ENCODE measurements at regions not wholly inside any gene's neighbourhood (a gene's known extent, or its start where the extent isn't known, plus 50 kb on each side); places are given as distances from the start of the nearest gene placed in this dataset. TPM values are rescaled to one million over a fixed set of nuclear protein-coding genes. Genes with fewer than 3 reads are reported as not detected.

GRCh38 chr5:154535535-154535934 is 57.5 kb upstream of the HAND1 start:
- Histone ChIP-seq H3K36me3 (ENCODE audit: insufficient read depth) (no peaks in the 10 kb centered on the region), H3K4me1 (ENCODE audit: insufficient read depth) (no peaks in the 10 kb centered on the region), H3K4me3 (ENCODE audit: low read depth, low read length) (no peak overlapping the region), H3K27ac (ENCODE audit: low read depth) (no peak overlapping the region)
- WGBS: 81% methylated on average over 2 of the region's 2 CpGs
- DNase-seq (ENCODE audit: extremely low spot score): no peak

GRCh38 chr5:154534457-154535050 is 56.5 kb upstream of the HAND1 start:
- Histone ChIP-seq H3K36me3 (ENCODE audit: insufficient read depth) (no peaks in the 10 kb centered on the region), H3K4me1 (ENCODE audit: insufficient read depth) (no peaks in the 10 kb centered on the region), H3K4me3 (ENCODE audit: low read depth, low read length) (no peak overlapping the region), H3K27ac (ENCODE audit: low read depth) (no peak overlapping the region)
- 75% methylated on average over 12 of the region's 12 CpGs for WGBS
- no peak for DNase-seq (ENCODE audit: extremely low spot score)

GRCh38 chr5:154529282-154529681 is 51.3 kb upstream of the HAND1 start:
- DNase-seq (ENCODE audit: extremely low spot score): no peak
- Histone ChIP-seq H3K4me3 (ENCODE audit: low read depth, low read length) (no peak overlapping the region), H3K27ac (ENCODE audit: low read depth) (no peak overlapping the region), H3K36me3 (ENCODE audit: insufficient read depth) (no peaks in the 10 kb centered on the region), H3K4me1 (ENCODE audit: insufficient read depth) (no peaks in the 10 kb centered on the region)
- 96% methylated on average over 1 of the region's 1 CpG for WGBS

GRCh38 chr5:154528005-154528594 is 50.1 kb upstream of the HAND1 start:
- Histone ChIP-seq H3K27ac (ENCODE audit: low read depth) (no peak overlapping the region), H3K36me3 (ENCODE audit: insufficient read depth) (no peaks in the 10 kb centered on the region), H3K4me1 (ENCODE audit: insufficient read depth) (no peaks in the 10 kb centered on the region), H3K4me3 (ENCODE audit: low read depth, low read length) (no peak overlapping the region)
- 73% methylated on average over 5 of the region's 5 CpGs for WGBS
- no peak for DNase-seq (ENCODE audit: extremely low spot score)

Small RNA genes in the stretch of these regions (small RNA-seq; reads per million reads assigned to genes)
- gene MIR1303: not detected
- gene MIR3141: not detected
